UCSD-AML1 (cell line): ENCODE measurements at regions not wholly inside any gene's neighbourhood (a gene's known extent, or its start where the extent isn't known, plus 50 kb on each side); places are given as distances from the start of the nearest gene placed in this dataset.

Source experiments
- DNase-seq: peaks from one replicate; lab custom pipeline; 2025; ENCODE audit not compliant: unreplicated experiment; lab: John Stamatoyannopoulos, UW

- no peak for DNase-seq
These were observed 178.7 kb upstream of the FOXN2 start for GRCh38 chr2:48135797-48136196.

GRCh38 chr2:48137829-48138228 lies 176.7 kb upstream of the FOXN2 start:
- no peak for DNase-seq

DNA sequence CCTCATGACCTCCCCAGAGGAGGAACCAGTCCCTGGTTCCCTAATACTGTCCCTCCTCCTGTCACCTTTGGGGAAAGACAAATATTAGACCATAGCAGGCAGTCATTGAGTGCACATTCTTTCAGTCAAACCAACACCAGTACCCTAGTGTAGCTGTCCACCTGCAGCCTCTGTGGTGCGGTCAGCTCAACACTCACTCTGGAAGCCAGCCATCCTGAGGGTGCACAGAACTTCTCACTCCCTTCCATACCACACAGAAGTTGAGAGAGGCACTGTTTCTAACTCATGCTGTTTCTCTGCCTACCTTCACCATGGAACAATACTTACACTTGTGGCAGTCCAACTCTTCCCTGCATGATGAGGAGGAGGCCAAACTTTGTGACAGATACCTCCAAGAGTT lies 175.6 kb upstream of the FOXN2 start:
- DNase-seq, result no peak

DNA sequence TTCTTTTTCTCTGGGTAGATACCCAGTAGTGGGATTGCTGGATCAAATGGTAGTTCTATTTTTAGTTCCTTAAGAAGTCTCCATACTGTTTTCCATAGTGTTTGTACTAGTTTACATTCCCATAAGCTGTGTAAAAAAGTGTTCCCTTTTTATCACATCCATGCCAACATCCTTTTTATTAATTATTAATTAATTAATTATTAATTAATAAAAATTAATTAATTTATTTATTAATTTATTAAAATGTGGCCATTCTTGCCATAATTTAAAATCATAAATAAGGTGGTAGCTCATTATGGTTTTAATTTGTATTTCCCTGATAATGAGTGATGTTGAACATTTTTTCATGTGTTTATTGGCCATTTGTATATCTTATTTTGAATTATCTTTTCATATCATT lies 173.9 kb upstream of the FOXN2 start:
- no peak for DNase-seq

GRCh38 chr2:48144777-48145176 lies 169.7 kb upstream of the FOXN2 start:
- DNase-seq, result no peak

DNA sequence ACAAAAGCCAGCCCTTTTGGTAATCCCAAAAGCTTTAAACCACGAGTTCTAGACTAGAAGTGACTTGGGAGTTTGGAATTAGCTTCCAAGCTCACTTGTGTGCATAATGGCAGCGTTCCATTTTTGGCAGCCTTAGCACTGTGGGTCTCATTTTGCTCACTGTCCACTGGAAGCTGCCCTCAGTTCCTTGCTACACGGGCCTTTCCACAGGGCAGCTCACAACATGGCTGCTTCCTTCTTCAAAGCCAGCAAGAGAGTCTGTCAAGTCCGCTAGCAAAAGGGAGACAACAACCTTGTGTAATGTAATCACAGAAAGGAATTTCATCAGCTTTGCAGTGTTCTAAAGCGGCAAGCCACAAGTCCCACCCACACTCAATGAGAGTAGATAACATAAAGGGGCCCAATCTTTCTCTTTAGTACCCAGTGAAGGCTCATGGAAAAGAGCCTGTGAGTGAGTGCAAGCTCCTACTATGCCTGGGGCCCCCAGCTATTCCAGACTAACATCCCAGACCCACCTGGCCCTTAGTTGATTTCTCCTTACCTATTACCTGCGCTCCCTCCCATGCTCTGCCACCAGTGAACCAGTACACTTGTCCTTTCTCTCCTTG lies 168.5 kb upstream of the FOXN2 start:
- peak; percentile 42 for DNase-seq

- DNase-seq, result no peak
These were observed 167.9 kb upstream of the FOXN2 start for GRCh38 chr2:48146552-48146951.

DNA sequence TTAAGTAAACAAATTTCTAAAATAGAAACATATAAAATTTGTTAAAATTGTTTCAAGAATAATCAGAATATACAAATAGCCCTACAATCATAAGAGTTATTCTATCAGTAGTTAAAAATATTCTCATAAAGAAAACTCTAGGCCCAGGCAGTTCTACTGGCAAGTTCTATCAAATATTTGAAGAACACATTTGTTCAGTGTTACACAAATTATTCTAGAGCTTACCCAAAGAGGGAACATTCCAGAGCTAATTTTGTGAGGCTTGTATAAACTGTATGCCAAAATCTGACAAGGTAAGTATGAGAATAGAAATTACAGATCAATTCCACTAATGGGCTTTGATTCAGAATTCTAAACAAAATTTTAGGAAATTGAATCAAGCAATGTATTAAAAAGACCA lies 166.8 kb upstream of the FOXN2 start:
- no peak for DNase-seq

DNA sequence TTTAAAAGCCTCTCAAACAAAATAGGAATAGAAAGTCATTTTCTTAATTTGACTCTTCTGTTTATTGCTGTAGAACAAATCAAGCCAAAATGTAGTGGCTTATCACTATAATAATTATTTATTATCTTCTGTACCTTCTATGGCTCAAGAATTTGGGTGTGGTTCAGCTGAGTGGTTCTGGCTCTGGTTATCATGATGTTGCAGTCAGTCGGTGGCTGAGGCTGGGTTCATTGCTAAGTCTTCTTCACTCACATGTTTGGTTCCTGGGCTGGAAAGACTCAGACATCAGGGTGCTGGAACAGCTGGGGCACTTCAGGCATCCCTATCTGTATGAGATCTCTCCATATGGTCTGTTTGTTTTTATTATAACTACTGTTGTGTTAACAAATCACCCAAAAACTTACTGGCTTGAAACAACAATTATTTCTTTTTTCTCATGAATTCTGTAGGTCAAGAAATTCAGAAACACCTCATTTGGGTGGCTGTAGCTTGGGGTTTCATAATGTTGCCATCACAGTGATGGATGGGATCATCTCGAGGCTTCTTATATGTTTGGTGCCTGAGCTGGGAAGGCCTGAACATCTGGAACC lies 165.5 kb upstream of the FOXN2 start:
- DNase-seq, result no peak

GRCh38 chr2:48157150-48157549 lies 157.3 kb upstream of the FOXN2 start:
- DNase-seq, result no peak

GRCh38 chr2:48161628-48162027 lies 152.9 kb upstream of the FOXN2 start:
- DNase-seq, result no peak

DNA sequence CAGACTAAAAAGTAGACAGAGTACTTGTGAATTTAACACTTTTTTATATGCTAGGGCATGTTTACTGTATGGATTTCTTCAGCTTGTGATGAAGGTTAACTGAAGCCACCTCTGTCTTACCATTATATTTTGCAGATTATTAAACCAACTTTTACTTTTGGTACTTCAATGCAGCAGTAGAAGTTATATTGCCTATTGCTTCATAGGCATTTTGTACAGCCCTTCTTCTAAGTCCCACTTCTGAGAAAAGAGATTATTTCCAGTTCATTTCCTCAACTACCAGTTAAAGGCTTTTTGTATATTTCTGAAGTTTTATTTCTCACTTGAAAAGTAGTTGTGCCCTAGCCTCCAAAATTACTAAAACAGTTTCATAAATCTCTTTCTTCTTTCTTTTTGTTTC lies 151.7 kb upstream of the FOXN2 start:
- no peak for DNase-seq

GRCh38 chr2:48165070-48165753 lies 149.3 kb upstream of the FOXN2 start:
- DNase-seq, result peak; percentile 23

- DNase-seq, result no peak
These were observed 145.3 kb upstream of the FOXN2 start for GRCh38 chr2:48169141-48169592.

GRCh38 chr2:48170281-48170680 lies 144.2 kb upstream of the FOXN2 start:
- DNase-seq, result no peak

- no peak for DNase-seq
These were observed 141.3 kb upstream of the FOXN2 start for GRCh38 chr2:48173141-48173540.

GRCh38 chr2:48174503-48174902 lies 140.0 kb upstream of the FOXN2 start:
- no peak for DNase-seq

GRCh38 chr2:48175254-48175653 lies 139.2 kb upstream of the FOXN2 start:
- DNase-seq, result no peak

DNA sequence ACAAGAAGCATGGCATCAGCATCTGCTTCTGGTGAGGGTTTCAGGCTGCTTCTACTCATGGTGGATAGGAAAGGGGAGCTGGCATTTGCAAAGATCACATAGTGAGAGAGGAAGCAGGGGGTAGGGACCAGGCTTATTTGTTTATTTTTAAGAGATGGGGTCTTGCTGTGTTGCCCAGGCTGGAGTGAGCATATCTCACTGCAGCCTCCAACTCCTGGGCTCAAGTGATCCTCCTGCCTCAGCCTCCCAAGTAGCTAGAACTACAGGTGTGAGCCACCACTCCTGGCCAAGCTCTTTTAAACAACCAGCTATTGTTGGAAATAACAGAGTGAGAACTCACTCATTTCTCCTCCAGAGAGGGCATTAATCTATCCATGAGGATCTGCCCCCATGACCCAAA lies 138.8 kb upstream of the FOXN2 start:
- DNase-seq, result no peak

GRCh38 chr2:48176876-48177275 lies 137.6 kb upstream of the FOXN2 start:
- DNase-seq, result no peak

GRCh38 chr2:48178611-48179010 lies 135.9 kb upstream of the FOXN2 start:
- no peak for DNase-seq

GRCh38 chr2:48180557-48180956 lies 133.9 kb upstream of the FOXN2 start:
- DNase-seq, result no peak

- DNase-seq, result no peak
These were observed 131.2 kb upstream of the FOXN2 start for GRCh38 chr2:48183276-48183675.
